Upper lobe of left lung (tissue), 6 donors: ENCODE measurements at regions not wholly inside any gene's neighbourhood (a gene's known extent, or its start where the extent isn't known, plus 50 kb on each side); places are given as distances from the start of the nearest gene placed in this dataset.

ENCODE experiments used
- ATAC-seq, 2 donors: fragments of 200-7000 bp; cut with Tn5 transposase; one replicate each; pipeline ENCODE4 v1.9.1; 2022; ENCODE audit warnings: mild to moderate bottlenecking in 2 of 2, moderate library complexity in 2 of 2; ENCODE audit not compliant: low FRiP score in 2 of 2
- DNase-seq, 2 donors: peaks; one replicate each; pipeline ENCODE4 v3.0.0-alpha.2; 2019 to 2020
- H3K27ac ChIP-seq, 4 donors: fragments of 200-600 bp; sonication (generic); one replicate each; pipeline ENCODE4 v1.5.1; 2016 to 2019
- H3K27me3 ChIP-seq, 4 donors: fragments of 200-600 bp; sonication (generic); one replicate each; pipeline ENCODE4 v1.5.1; 2017 to 2019
- H3K36me3 ChIP-seq, 4 donors: fragments of 200-600 bp; sonication (generic); one replicate each; pipeline ENCODE4 v1.5.1; 2016 to 2019
- H3K4me1 ChIP-seq, 4 donors: fragments of 200-600 bp; sonication (generic); one replicate each; pipeline ENCODE4 v1.5.1; 2018 to 2019
- H3K4me3 ChIP-seq, 4 donors: fragments of 200-600 bp; sonication (generic); one replicate each; pipeline ENCODE4 v1.5.1; 2017 to 2019; ENCODE audit warnings: mild to moderate bottlenecking in 2 of 4, moderate library complexity in 1 of 4
- H3K9me3 ChIP-seq, 4 donors: fragments of 200-600 bp; sonication (generic); one replicate each; pipeline ENCODE4 v1.5.1; 2018 to 2019
- CTCF ChIP-seq, 6 experiments: fragments of 450-650 bp in 4 of 6; fragments of 200-600 bp in 2 of 6; sonication (generic) in 2 of 6; IDR thresholded peaks; one replicate each; pipeline ENCODE4 v1.5.1; 2016 to 2019; ENCODE audit warnings: antibody characterized with exemption in 6 of 6
- EP300 ChIP-seq, 4 donors: sonication (generic); formaldehyde crosslinking; IDR thresholded peaks; one replicate each; pipeline ENCODE4 v1.5.1; 2017; ENCODE audit warnings: antibody characterized with exemption in 4 of 4, control low read depth in 2 of 4
- POLR2A ChIP-seq, 4 donors: fragments of 450-650 bp; IDR thresholded peaks; one replicate each; pipeline ENCODE4 v1.5.1; 2016 to 2017; ENCODE audit warnings: antibody characterized with exemption in 4 of 4, mild to moderate bottlenecking in 2 of 4
- POLR2AphosphoS5 ChIP-seq, 2 donors: sonication (generic); formaldehyde crosslinking; IDR thresholded peaks; one replicate each; pipeline ENCODE4 v1.5.1; 2017; ENCODE audit warnings: antibody characterized with exemption in 2 of 2
- WGBS, 2 donors: methylation state at CpG; one replicate each; pipeline ENCODE4 v1.1.5; 2017 to 2018; 5-methylcytosine and 5-hydroxymethylcytosine counted together
- donor health status: DM: no; HTN: no; CAD: no; lungs with moderate emphysema.
- donor health status: DM: no; HTN: yes; CAD: no; lungs with severe emphysema.

GRCh38 chr16:87174061-87174460, 143.1 kb downstream of the C16orf95 start:
- 84 to 96% methylated on average over 3 to 5 of the region's 5 CpGs for WGBS, 2 donors
- no peak for DNase-seq

GRCh38 chr16:87176735-87177134, 140.5 kb downstream of the C16orf95 start:
- Histone ChIP-seq H3K4me3 (no peak overlapping the region), H3K27me3 (no peaks in the 10 kb centered on the region), H3K36me3 (no peaks in the 10 kb centered on the region), H3K4me1 (peaks cover 0 to 6% (median 4%) of the 10 kb centered on the region in 4 donors), H3K27ac (no peak overlapping the region), H3K9me3 (no peaks in the 10 kb centered on the region)
- ATAC-seq (no peak), DNase-seq (peak in 1 of 2 donors; percentile 54)
- TF ChIP-seq CTCF (IDR thresholded peaks at IDR 0.05): no peak
- TF ChIP-seq EP300 (IDR thresholded peaks at IDR 0.05): no peak
- TF ChIP-seq POLR2AphosphoS5 (IDR thresholded peaks at IDR 0.05): no peak
- no peak for TF ChIP-seq POLR2A (IDR thresholded peaks at IDR 0.05)
- 88 to 100% methylated on average over 2 to 7 of the region's 7 CpGs for whole genome bisulfite sequencing, 2 donors

More at GRCh38 chr16:87174061-87174460, 143.1 kb downstream of the C16orf95 start:
- ATAC-seq: no peak
- TF ChIP-seq POLR2A (IDR thresholded peaks at IDR 0.05): no peak
- no peak for TF ChIP-seq POLR2AphosphoS5 (IDR thresholded peaks at IDR 0.05)
- no peak for TF ChIP-seq EP300 (IDR thresholded peaks at IDR 0.05)
- no peak for TF ChIP-seq CTCF (IDR thresholded peaks at IDR 0.05)
- Histone ChIP-seq H3K36me3 (no peaks in the 10 kb centered on the region), H3K27ac (no peak overlapping the region), H3K27me3 (no peaks in the 10 kb centered on the region), H3K4me1 (peaks cover 0 to 5% (median 4%) of the 10 kb centered on the region in 4 donors), H3K4me3 (no peak overlapping the region), H3K9me3 (no peaks in the 10 kb centered on the region)

GRCh38 chr16:87177673-87178072, 139.5 kb downstream of the C16orf95 start:
- 72 to 76% methylated on average over 15 of the region's 15 CpGs for WGBS, 2 donors
- H3K36me3 ChIP-seq: no peaks in the 10 kb centered on the region
- ATAC-seq (no peak), DNase-seq (peak in 1 of 2 donors; percentile 48)
- H3K27me3 ChIP-seq: no peaks in the 10 kb centered on the region
- no peak overlapping the region for H3K4me3 ChIP-seq
- TF ChIP-seq EP300 (IDR thresholded peaks at IDR 0.05) (no peak), POLR2A (IDR thresholded peaks at IDR 0.05) (no peak), POLR2AphosphoS5 (IDR thresholded peaks at IDR 0.05) (no peak), CTCF (IDR thresholded peaks at IDR 0.05) (no peak)
- peaks cover 0 to 6% (median 4%) of the 10 kb centered on the region in 4 donors for H3K4me1 ChIP-seq
- no peaks in the 10 kb centered on the region for H3K9me3 ChIP-seq
- H3K27ac ChIP-seq: no peak overlapping the region

- no peaks in the 10 kb centered on the region for H3K27me3 ChIP-seq
- H3K4me1 ChIP-seq: peaks cover 0 to 6% (median 4%) of the 10 kb centered on the region in 4 donors
- DNase-seq (no peak), ATAC-seq (peak in 1 of 2 donors; percentile 56)
- WGBS, 2 donors: 37 to 48% methylated on average over 13 to 14 of the region's 14 CpGs
- H3K9me3 ChIP-seq: no peaks in the 10 kb centered on the region
- H3K4me3 ChIP-seq: no peak overlapping the region
- no peaks in the 10 kb centered on the region for H3K36me3 ChIP-seq
- TF ChIP-seq CTCF (IDR thresholded peaks at IDR 0.05) (no peak), EP300 (IDR thresholded peaks at IDR 0.05) (no peak), POLR2AphosphoS5 (IDR thresholded peaks at IDR 0.05) (no peak)
- no peak overlapping the region for H3K27ac ChIP-seq
Observed at GRCh38 chr16:87178177-87178863, 138.9 kb downstream of the C16orf95 start.

GRCh38 chr16:87178977-87179376, 138.2 kb downstream of the C16orf95 start:
- H3K36me3 ChIP-seq: no peaks in the 10 kb centered on the region
- no peaks in the 10 kb centered on the region for H3K27me3 ChIP-seq
- DNase-seq: peak in 1 of 2 donors; percentile 55
- ATAC-seq: peak; percentile 3 to 39
- H3K4me1 ChIP-seq: peaks cover 0 to 6% (median 4%) of the 10 kb centered on the region in 4 donors
- 2 to 11% methylated on average over 5 to 9 of the region's 9 CpGs for WGBS, 2 donors
- no peak overlapping the region for H3K27ac ChIP-seq
- no peaks in the 10 kb centered on the region for H3K9me3 ChIP-seq
- no peak overlapping the region for H3K4me3 ChIP-seq
- TF ChIP-seq POLR2A (IDR thresholded peaks at IDR 0.05) (no peak), POLR2AphosphoS5 (IDR thresholded peaks at IDR 0.05) (no peak), EP300 (IDR thresholded peaks at IDR 0.05) (no peak), CTCF (IDR thresholded peaks at IDR 0.05) (no peak)
